GM12878 (cell line): ENCODE measurements at regions not wholly inside any gene's neighbourhood (a gene's known extent, or its start where the extent isn't known, plus 50 kb on each side); places are given as distances from the start of the nearest gene placed in this dataset.

Experiments
- ATAC-seq: fragments of 200-7000 bp; cut with Tn5 transposase; 3 replicates; pipeline ENCODE4 v1.9.1; 2020; ENCODE audit warnings: mild to moderate bottlenecking, moderate library complexity
- BruUV-seq: library from RNA; stranded (reverse); fragments of 400-500 nt; replicated peaks from 2 replicates; lab custom pipeline; 2021; lab: Mats Ljungman, UMichigan
- CTCF ChIA-PET: fragments of 300-600 bp; sonication (Branson Sonifier 250); formaldehyde crosslinking; extraction: SDS; loops from one replicate; lab custom pipeline; 2021; ENCODE audit warnings: inconsistent platforms; lab: Yijun Ruan, JAX
- POLR2A ChIA-PET: fragments of 350-600 bp; formaldehyde crosslinking; extraction: SDS; loops from one replicate; lab custom pipeline; 2021; ENCODE audit warnings: inconsistent platforms; lab: Charles Lee
- RAD21 ChIA-PET: fragments of 300-600 bp; sonication (Branson Sonifier 250); formaldehyde crosslinking; loops from one replicate; lab custom pipeline; 2023; ENCODE audit warnings: antibody characterized with exemption; ENCODE audit not compliant: unreplicated experiment; lab: Charles Lee
- SMC1A ChIA-PET: fragments of 300-600 bp; sonication (Branson Sonifier 250); formaldehyde crosslinking; loops from one replicate; lab custom pipeline; 2023; ENCODE audit not compliant: unreplicated experiment, uncharacterized antibody; lab: Charles Lee
- DNase-seq: peaks from one replicate; pipeline ENCODE4 v3.0.0-alpha.2; 2011; ENCODE audit warnings: low read depth, low spot score
- FAIRE-seq: peaks from 3 replicates; lab custom pipeline; 2011; peaks lifted over from hg19 to GRCh38; lab: Jason Lieb, UNC
- H2AFZ ChIP-seq: 2 replicates; pipeline ENCODE4 v1.6.0; 2011; ENCODE audit warnings: low read depth, low read length, control low read depth; ENCODE audit not compliant: control insufficient read depth
- H3K27ac ChIP-seq: 2 replicates; pipeline ENCODE4 v1.5.1; 2011; ENCODE audit warnings: control low read depth; ENCODE audit not compliant: control insufficient read depth, insufficient read depth
- H3K27me3 ChIP-seq, 2 experiments: replicated peaks in 1 of 2; 2 replicates each; pipeline versions ENCODE4 v1.6.0 to v1.6.1; 2011; ENCODE audit warnings: low read length in 1 of 2; ENCODE audit not compliant: control insufficient read depth in 2 of 2, insufficient read depth in 2 of 2
- H3K36me3 ChIP-seq, 2 experiments: 2 replicates each; pipeline ENCODE4 v1.5.1; 2011; ENCODE audit warnings: low read length in 1 of 2; ENCODE audit not compliant: control insufficient read depth in 2 of 2, insufficient read depth in 2 of 2
- H3K4me1 ChIP-seq: 2 replicates; pipeline ENCODE4 v1.6.1; 2011; ENCODE audit warnings: mild to moderate bottlenecking, low read length, moderate library complexity, mixed read lengths; ENCODE audit not compliant: control insufficient read depth, insufficient read depth
- H3K4me2 ChIP-seq: 2 replicates; pipeline ENCODE4 v1.6.0; 2011; ENCODE audit warnings: control low read depth; ENCODE audit not compliant: control insufficient read depth, insufficient read depth
- H3K4me3 ChIP-seq: fragments of 200-600 bp; sonication (generic); 2 replicates; pipeline ENCODE4 v1.5.1; 2016
- H3K79me2 ChIP-seq: 2 replicates; pipeline ENCODE4 v1.6.0; 2011; ENCODE audit warnings: low read length; ENCODE audit not compliant: control insufficient read depth, insufficient read depth
- H3K9ac ChIP-seq: 2 replicates; pipeline ENCODE4 v1.8.0; 2011; ENCODE audit warnings: low read length, control low read depth, mixed read lengths; ENCODE audit not compliant: control insufficient read depth, insufficient read depth
- H3K9me3 ChIP-seq: replicated peaks from 3 replicates; pipeline ENCODE4 v1.5.1; 2011; ENCODE audit warnings: mild to moderate bottlenecking, low read length; ENCODE audit not compliant: control insufficient read depth, insufficient read depth
- H4K20me1 ChIP-seq: 2 replicates; pipeline ENCODE4 v1.6.0; 2011; ENCODE audit not compliant: control insufficient read depth, insufficient read depth
- NFXL1 ChIP-seq: fragments of 450-650 bp; IDR thresholded peaks from 2 replicates; pipeline ENCODE4 v1.6.1; 2017; ENCODE audit warnings: antibody characterized with exemption, mild to moderate bottlenecking, borderline replicate concordance
- NFYA ChIP-seq: IDR thresholded peaks from 2 replicates; pipeline ENCODE4 v1.6.1; 2011; ENCODE audit warnings: low read depth, mild to moderate bottlenecking, low read length, improper control_type of control experiment, borderline replicate concordance
- NR2C1 ChIP-seq: fragments of 450-650 bp; IDR thresholded peaks from 2 replicates; pipeline ENCODE4 v1.6.1; 2017; ENCODE audit warnings: antibody characterized with exemption, mild to moderate bottlenecking, moderate library complexity
- POU2F2 ChIP-seq: IDR thresholded peaks from 3 replicates; pipeline ENCODE4 v1.6.1; 2011; ENCODE audit warnings: low read depth, mild to moderate bottlenecking, low read length, borderline replicate concordance
- RAD21 ChIP-seq: IDR thresholded peaks from 2 replicates; pipeline ENCODE4 v1.6.1; 2011; ENCODE audit warnings: mild to moderate bottlenecking, low read depth, low read length, moderate library complexity; ENCODE audit not compliant: insufficient read depth
- RCOR1 ChIP-seq: conservative IDR thresholded peaks from 2 replicates; pipeline ENCODE4 v1.6.1; 2012; ENCODE audit warnings: low read depth, low read length, improper control_type of control experiment
- SPI1 ChIP-seq: IDR thresholded peaks from 2 replicates; pipeline ENCODE4 v1.6.1; 2011; ENCODE audit warnings: low read depth, mild to moderate bottlenecking, low read length, moderate library complexity, borderline replicate concordance; ENCODE audit not compliant: insufficient read depth
- TAF1 ChIP-seq: IDR thresholded peaks from 2 replicates; pipeline ENCODE4 v1.6.1; 2011; ENCODE audit warnings: mild to moderate bottlenecking, low read depth, low read length, borderline replicate concordance
- ZNF217 ChIP-seq: fragments of 450-650 bp; IDR thresholded peaks from 2 replicates; pipeline ENCODE4 v1.6.1; 2017; ENCODE audit warnings: antibody characterized with exemption, mild to moderate bottlenecking
- WGBS: methylation state at CpG from one replicate; pipeline ENCODE4 v1.1.6; 2016; ENCODE audit warnings: low lambda C conversion rate; ENCODE audit not compliant: insufficient replicate concordance, insufficient coverage; ENCODE audit errors: missing lambda C conversion rate; 5-methylcytosine and 5-hydroxymethylcytosine counted together
- in situ Hi-C: fragments of 300-500 bp; cut with MboI; formaldehyde crosslinking; loops from 9 replicates; pipeline ENCODE4 v1.14.3; 2018; ENCODE audit warnings: mixed read lengths
- intact Hi-C: fragments of 100-400 bp; cut with micrococcal nuclease; formaldehyde crosslinking; loops from one replicate; pipeline ENCODE4 v1.14.2; 2022; ENCODE audit not compliant: unreplicated experiment
- TF ChIP-seq, protein P1 (sequence below): fragments of 450-650 bp; formaldehyde crosslinking; IDR thresholded peaks from 2 replicates; pipeline ENCODE4 v1.4.0; 2020; ENCODE audit warnings: mild to moderate bottlenecking, moderate library complexity
- TF ChIP-seq, protein P2 (sequence below): fragments of 450-650 bp; IDR thresholded peaks from 2 replicates; pipeline ENCODE4 v1.6.1; 2014; ENCODE audit warnings: mild to moderate bottlenecking
- TF ChIP-seq, protein P3 (sequence below): fragments of 450-650 bp; IDR thresholded peaks from 2 replicates; pipeline ENCODE4 v1.6.1; 2017; ENCODE audit warnings: mild to moderate bottlenecking, low read depth, inconsistent platforms; ENCODE audit not compliant: poor library complexity, severe bottlenecking

DNA sequence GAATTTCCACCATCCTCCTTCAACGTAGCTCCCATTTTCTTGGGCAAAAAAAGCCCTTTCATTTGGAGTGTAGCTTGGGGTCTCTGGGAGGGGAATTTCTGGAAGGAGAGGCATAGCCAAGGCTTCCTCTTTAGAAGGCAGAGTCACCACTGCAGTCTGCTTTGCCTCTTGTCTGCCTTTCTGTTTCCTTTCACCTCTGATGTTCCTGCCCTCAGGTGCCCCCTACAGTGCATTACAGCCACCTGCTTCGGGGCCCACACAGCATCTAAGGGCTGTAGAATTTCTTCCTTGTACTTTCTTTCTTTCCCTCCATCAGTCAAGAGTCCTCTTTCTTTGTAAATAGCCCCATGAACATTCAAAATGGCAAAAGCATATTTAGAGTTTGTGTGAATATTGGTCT is 1313.9 kb downstream of the TMEM121 start (continued):
- TF ChIP-seq, protein P1, sequence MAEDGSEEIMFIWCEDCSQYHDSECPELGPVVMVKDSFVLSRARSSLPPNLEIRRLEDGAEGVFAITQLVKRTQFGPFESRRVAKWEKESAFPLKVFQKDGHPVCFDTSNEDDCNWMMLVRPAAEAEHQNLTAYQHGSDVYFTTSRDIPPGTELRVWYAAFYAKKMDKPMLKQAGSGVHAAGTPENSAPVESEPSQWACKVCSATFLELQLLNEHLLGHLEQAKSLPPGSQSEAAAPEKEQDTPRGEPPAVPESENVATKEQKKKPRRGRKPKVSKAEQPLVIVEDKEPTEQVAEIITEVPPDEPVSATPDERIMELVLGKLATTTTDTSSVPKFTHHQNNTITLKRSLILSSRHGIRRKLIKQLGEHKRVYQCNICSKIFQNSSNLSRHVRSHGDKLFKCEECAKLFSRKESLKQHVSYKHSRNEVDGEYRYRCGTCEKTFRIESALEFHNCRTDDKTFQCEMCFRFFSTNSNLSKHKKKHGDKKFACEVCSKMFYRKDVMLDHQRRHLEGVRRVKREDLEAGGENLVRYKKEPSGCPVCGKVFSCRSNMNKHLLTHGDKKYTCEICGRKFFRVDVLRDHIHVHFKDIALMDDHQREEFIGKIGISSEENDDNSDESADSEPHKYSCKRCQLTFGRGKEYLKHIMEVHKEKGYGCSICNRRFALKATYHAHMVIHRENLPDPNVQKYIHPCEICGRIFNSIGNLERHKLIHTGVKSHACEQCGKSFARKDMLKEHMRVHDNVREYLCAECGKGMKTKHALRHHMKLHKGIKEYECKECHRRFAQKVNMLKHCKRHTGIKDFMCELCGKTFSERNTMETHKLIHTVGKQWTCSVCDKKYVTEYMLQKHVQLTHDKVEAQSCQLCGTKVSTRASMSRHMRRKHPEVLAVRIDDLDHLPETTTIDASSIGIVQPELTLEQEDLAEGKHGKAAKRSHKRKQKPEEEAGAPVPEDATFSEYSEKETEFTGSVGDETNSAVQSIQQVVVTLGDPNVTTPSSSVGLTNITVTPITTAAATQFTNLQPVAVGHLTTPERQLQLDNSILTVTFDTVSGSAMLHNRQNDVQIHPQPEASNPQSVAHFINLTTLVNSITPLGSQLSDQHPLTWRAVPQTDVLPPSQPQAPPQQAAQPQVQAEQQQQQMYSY (CRISPR knock-in tag), result no peak
- TF ChIP-seq, protein P2, sequence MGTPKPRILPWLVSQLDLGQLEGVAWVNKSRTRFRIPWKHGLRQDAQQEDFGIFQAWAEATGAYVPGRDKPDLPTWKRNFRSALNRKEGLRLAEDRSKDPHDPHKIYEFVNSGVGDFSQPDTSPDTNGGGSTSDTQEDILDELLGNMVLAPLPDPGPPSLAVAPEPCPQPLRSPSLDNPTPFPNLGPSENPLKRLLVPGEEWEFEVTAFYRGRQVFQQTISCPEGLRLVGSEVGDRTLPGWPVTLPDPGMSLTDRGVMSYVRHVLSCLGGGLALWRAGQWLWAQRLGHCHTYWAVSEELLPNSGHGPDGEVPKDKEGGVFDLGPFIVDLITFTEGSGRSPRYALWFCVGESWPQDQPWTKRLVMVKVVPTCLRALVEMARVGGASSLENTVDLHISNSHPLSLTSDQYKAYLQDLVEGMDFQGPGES, result no peak
- TF ChIP-seq SPI1 (0 out of 2 replicates have a peak, but pooled peaks have one; percentile 4), NFYA (no peak), NR2C1 (no peak)

DNA sequence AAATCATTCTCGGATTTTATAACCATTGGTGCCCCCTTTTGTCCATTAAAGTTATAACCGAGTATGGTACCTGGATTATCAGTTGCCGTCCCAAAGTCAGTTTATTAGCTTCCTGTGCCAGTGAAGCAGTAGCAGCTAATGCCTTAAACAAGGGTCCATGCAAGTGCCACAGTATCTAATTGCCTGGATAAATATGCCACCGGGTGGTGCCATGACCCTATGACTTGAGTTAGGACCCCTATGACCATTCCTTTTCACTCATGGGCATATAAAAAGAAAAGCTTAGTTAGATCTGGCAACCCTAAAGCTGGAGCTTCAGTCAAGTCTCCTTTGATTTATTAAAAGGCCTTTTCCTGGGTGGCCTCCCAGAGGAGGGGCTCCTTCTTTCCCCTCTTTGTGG is 1314.6 kb downstream of the TMEM121 start:
- no peak overlapping the region for H3K9ac ChIP-seq

More for the DNA sequence above, 1314.6 kb downstream of the TMEM121 start:
- intact Hi-C loops, result no loop called here
- in situ Hi-C loops, result no loop called here
- POLR2A ChIA-PET, result interaction anchor here (1.1 kb wide), 1 partner anchor 20 kb away, joined by 3 read pairs; no protein-coding TSS in a partner anchor
- Histone ChIP-seq H3K4me3 (no peak overlapping the region), H3K36me3 (no peaks in the 10 kb centered on the region), H3K9me3 (no peaks in the 10 kb centered on the region), H3K4me1 (peaks cover 8% of the 10 kb centered on the region; the same call in 1 of the 2 replicates), H2AFZ (no peak overlapping the region), H3K27ac (no peak overlapping the region), H3K4me2 (no peak overlapping the region), H3K27me3 (no peaks in the 10 kb centered on the region), H4K20me1 (no peaks in the 10 kb centered on the region), H3K79me2 (peaks cover 3% of the 10 kb centered on the region; the same call in 1 of the 2 replicates)
- DNase-seq (no peak), ATAC-seq (no peak), FAIRE-seq (no peak)
- 58% methylated on average over 4 of the region's 4 CpGs for WGBS
- no TSS peak for BruUV-seq
- RAD21 ChIA-PET, result interaction anchor here (0.6 to 2.6 kb wide), 5 partner anchors 10 to 656 kb away, joined by 3 to 17 read pairs (median 3); no protein-coding TSS in a partner anchor
- TF ChIP-seq, protein P3, sequence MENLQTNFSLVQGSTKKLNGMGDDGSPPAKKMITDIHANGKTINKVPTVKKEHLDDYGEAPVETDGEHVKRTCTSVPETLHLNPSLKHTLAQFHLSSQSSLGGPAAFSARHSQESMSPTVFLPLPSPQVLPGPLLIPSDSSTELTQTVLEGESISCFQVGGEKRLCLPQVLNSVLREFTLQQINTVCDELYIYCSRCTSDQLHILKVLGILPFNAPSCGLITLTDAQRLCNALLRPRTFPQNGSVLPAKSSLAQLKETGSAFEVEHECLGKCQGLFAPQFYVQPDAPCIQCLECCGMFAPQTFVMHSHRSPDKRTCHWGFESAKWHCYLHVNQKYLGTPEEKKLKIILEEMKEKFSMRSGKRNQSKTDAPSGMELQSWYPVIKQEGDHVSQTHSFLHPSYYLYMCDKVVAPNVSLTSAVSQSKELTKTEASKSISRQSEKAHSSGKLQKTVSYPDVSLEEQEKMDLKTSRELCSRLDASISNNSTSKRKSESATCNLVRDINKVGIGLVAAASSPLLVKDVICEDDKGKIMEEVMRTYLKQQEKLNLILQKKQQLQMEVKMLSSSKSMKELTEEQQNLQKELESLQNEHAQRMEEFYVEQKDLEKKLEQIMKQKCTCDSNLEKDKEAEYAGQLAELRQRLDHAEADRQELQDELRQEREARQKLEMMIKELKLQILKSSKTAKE, result no peak
- no peak for TF ChIP-seq TAF1
- no peak for TF ChIP-seq RCOR1
- no peak for TF ChIP-seq POU2F2
- TF ChIP-seq NFXL1, result no peak
- TF ChIP-seq ZNF217, result no peak
- TF ChIP-seq RAD21, result peak; percentile 37; the same call in 1 of the 2 replicates
- SMC1A ChIA-PET, result interaction anchor here (1.1 to 16.0 kb wide), 4 partner anchors 10 to 66 kb away, joined by 3 to 244 read pairs (median 12); no protein-coding TSS in a partner anchor
- CTCF ChIA-PET, result interaction anchor here (0.8 to 17.9 kb wide), 10 partner anchors 10 to 177 kb away, joined by 3 to 605 read pairs (median 5); no protein-coding TSS in a partner anchor
